GM18909 (cell line): ENCODE measurements at regions not wholly inside any gene's neighbourhood (a gene's known extent, or its start where the extent isn't known, plus 50 kb on each side); places are given as distances from the start of the nearest gene placed in this dataset.

ENCODE experiments used
- ATAC-seq: cut with Tn5 transposase; IDR thresholded peaks from one replicate; pipeline ENCODE4 v1.9.1; 2021; ENCODE audit warnings: mild to moderate bottlenecking; ENCODE audit not compliant: unreplicated experiment, poor library complexity

GRCh38 chr4:163747293-163747692 lies 252.8 kb downstream of the TMA16 start:
- no peak for ATAC-seq

- no peak for ATAC-seq
Measured at GRCh38 chr4:163747886-163748285, 253.4 kb downstream of the TMA16 start.

GRCh38 chr4:163748449-163748848 lies 254.0 kb downstream of the TMA16 start:
- no peak for ATAC-seq

- ATAC-seq: peak; percentile 79
Measured at GRCh38 chr4:163755013-163755412, 260.5 kb downstream of the TMA16 start.

GRCh38 chr4:163757219-163757618 lies 262.7 kb downstream of the TMA16 start:
- ATAC-seq: no peak

GRCh38 chr4:163758032-163758431 lies 263.5 kb downstream of the TMA16 start:
- ATAC-seq: no peak

- ATAC-seq: no peak
Measured at GRCh38 chr4:163762741-163763140, 268.3 kb downstream of the TMA16 start.

GRCh38 chr4:163764569-163764968 lies 270.1 kb downstream of the TMA16 start:
- no peak for ATAC-seq

GRCh38 chr4:163768014-163768413 lies 273.5 kb downstream of the TMA16 start:
- ATAC-seq: no peak

- ATAC-seq: no peak
Measured at GRCh38 chr4:163772238-163772637, 277.7 kb downstream of the TMA16 start.

- ATAC-seq: no peak
Measured at GRCh38 chr4:163773940-163774339, 279.4 kb downstream of the TMA16 start.

GRCh38 chr4:163776957-163777356 lies 282.5 kb downstream of the TMA16 start:
- ATAC-seq: no peak

- no peak for ATAC-seq
Measured at GRCh38 chr4:163781726-163782125, 287.2 kb downstream of the TMA16 start.

- ATAC-seq: no peak
Measured at GRCh38 chr4:163790231-163790630, 295.7 kb downstream of the TMA16 start.

- no peak for ATAC-seq
Measured at GRCh38 chr4:163795885-163796284, 301.4 kb downstream of the TMA16 start.

- no peak for ATAC-seq
Measured at GRCh38 chr4:163804001-163804400, 309.5 kb downstream of the TMA16 start.

GRCh38 chr4:163806653-163807052 lies 312.2 kb downstream of the TMA16 start:
- ATAC-seq: no peak

- no peak for ATAC-seq
Measured at GRCh38 chr4:163808011-163808410, 313.5 kb downstream of the TMA16 start.

- ATAC-seq: no peak
Measured at GRCh38 chr4:163810755-163811154, 316.3 kb downstream of the TMA16 start.

GRCh38 chr4:163815776-163816175 lies 321.3 kb downstream of the TMA16 start:
- peak; percentile 80 for ATAC-seq

GRCh38 chr4:163816494-163816893 lies 322.0 kb downstream of the TMA16 start:
- no peak for ATAC-seq

- ATAC-seq: no peak
Measured at GRCh38 chr4:163818673-163819072, 324.2 kb downstream of the TMA16 start.

- ATAC-seq: no peak
Measured at GRCh38 chr4:163833669-163834068, 339.2 kb downstream of the TMA16 start.
